ENCODE measurements at regions not wholly inside any gene's neighbourhood (a gene's known extent, or its start where the extent isn't known, plus 50 kb on each side); places are given as distances from the start of the nearest gene placed in this dataset.

DNA sequence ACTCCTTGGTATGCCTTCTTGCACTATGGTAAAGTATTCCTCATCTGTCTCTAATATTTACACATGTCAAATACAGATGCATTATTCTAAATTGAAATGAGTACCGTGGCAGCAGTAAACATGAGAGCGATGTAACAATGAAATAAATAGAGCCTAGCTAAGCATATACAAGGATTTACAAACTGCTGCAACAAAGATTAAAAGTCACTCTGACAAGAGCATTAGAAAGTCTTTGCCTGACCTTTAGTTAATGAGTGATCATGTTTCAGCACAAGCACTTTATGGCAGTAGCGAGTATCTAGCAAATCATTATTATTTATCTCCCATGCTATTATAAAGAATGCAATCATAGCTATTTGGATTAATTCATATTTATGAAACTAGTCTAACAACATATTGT is 547.0 kb upstream of the NDST4 start:
- TF ChIP-seq, protein P1, sequence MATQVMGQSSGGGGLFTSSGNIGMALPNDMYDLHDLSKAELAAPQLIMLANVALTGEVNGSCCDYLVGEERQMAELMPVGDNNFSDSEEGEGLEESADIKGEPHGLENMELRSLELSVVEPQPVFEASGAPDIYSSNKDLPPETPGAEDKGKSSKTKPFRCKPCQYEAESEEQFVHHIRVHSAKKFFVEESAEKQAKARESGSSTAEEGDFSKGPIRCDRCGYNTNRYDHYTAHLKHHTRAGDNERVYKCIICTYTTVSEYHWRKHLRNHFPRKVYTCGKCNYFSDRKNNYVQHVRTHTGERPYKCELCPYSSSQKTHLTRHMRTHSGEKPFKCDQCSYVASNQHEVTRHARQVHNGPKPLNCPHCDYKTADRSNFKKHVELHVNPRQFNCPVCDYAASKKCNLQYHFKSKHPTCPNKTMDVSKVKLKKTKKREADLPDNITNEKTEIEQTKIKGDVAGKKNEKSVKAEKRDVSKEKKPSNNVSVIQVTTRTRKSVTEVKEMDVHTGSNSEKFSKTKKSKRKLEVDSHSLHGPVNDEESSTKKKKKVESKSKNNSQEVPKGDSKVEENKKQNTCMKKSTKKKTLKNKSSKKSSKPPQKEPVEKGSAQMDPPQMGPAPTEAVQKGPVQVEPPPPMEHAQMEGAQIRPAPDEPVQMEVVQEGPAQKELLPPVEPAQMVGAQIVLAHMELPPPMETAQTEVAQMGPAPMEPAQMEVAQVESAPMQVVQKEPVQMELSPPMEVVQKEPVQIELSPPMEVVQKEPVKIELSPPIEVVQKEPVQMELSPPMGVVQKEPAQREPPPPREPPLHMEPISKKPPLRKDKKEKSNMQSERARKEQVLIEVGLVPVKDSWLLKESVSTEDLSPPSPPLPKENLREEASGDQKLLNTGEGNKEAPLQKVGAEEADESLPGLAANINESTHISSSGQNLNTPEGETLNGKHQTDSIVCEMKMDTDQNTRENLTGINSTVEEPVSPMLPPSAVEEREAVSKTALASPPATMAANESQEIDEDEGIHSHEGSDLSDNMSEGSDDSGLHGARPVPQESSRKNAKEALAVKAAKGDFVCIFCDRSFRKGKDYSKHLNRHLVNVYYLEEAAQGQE (IDR thresholded peaks at IDR 0.05; ENCODE audit: low read depth): no peak
- TF ChIP-seq TEAD4 (IDR thresholded peaks at IDR 0.05) (no peak), CREB1 (IDR thresholded peaks at IDR 0.05; ENCODE audit: low read depth) (no peak), FOXM1 (IDR thresholded peaks at IDR 0.05; ENCODE audit: borderline replicate concordance, low read depth) (no peak), TAF1 (IDR thresholded peaks at IDR 0.05; ENCODE audit: low read depth) (no peak), EP300 (IDR thresholded peaks at IDR 0.05; ENCODE audit: borderline replicate concordance) (no peak), ZBTB7A (IDR thresholded peaks at IDR 0.05; ENCODE audit: low read depth) (no peak), TCF12 (IDR thresholded peaks at IDR 0.05; ENCODE audit: low read depth) (no peak), NFIC (IDR thresholded peaks at IDR 0.05) (no peak), RAD21 (IDR thresholded peaks at IDR 0.05; ENCODE audit: low read depth) (no peak), CEBPB (IDR thresholded peaks at IDR 0.05) (no peak), EGR1 (IDR thresholded peaks at IDR 0.05) (no peak)
- TF ChIP-seq, protein P2, sequence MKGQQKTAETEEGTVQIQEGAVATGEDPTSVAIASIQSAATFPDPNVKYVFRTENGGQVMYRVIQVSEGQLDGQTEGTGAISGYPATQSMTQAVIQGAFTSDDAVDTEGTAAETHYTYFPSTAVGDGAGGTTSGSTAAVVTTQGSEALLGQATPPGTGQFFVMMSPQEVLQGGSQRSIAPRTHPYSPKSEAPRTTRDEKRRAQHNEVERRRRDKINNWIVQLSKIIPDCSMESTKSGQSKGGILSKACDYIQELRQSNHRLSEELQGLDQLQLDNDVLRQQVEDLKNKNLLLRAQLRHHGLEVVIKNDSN (IDR thresholded peaks at IDR 0.05): no peak
- TF ChIP-seq, protein P3, sequence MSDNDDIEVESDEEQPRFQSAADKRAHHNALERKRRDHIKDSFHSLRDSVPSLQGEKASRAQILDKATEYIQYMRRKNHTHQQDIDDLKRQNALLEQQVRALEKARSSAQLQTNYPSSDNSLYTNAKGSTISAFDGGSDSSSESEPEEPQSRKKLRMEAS (IDR thresholded peaks at IDR 0.05): no peak

DNA sequence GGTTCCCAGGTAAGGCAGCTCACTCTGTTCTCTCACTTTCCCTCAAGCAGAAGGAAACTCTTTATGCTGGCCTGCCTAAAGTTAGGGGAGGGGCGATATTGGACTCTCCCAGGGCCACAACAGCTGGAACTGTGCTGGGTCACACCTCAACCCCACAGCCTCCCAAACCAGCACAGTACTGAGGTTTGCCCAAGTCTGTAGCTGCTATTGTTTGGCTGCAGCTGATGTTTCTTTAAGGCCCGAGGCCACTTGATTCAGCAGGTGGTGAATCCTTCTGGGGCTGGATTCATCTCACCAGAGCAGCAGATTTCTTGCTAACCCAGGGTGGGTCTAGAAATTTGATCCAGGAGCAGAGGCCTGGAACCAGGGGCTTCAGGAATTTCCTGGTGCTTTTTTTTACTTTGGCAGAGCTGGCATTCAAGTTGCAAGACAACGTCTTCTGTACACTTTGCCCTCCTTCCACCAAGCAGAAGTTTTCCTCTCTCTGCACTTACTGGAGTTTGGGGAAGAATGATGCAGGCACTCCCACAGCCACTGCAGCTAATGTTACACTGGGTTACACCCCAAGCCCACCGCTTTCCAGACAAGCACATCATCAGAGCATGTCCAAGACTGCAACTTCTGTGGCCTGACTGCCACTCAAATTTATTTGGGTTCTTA is 544.7 kb upstream of the NDST4 start:
- TF ChIP-seq CREB1 (IDR thresholded peaks at IDR 0.05; ENCODE audit: low read depth) (no peak), TEAD4 (IDR thresholded peaks at IDR 0.05) (no peak), FOXM1 (IDR thresholded peaks at IDR 0.05; ENCODE audit: borderline replicate concordance, low read depth) (no peak), EP300 (IDR thresholded peaks at IDR 0.05; ENCODE audit: borderline replicate concordance) (no peak), ZBTB7A (IDR thresholded peaks at IDR 0.05; ENCODE audit: low read depth) (no peak), EGR1 (IDR thresholded peaks at IDR 0.05) (no peak), TAF1 (IDR thresholded peaks at IDR 0.05; ENCODE audit: low read depth) (no peak), YY1 (IDR thresholded peaks at IDR 0.05; ENCODE audit: low read depth) (no peak), CEBPB (IDR thresholded peaks at IDR 0.05) (no peak), NFIC (IDR thresholded peaks at IDR 0.05) (no peak), RAD21 (IDR thresholded peaks at IDR 0.05; ENCODE audit: low read depth) (no peak), TCF12 (IDR thresholded peaks at IDR 0.05; ENCODE audit: low read depth) (no peak)
- TF ChIP-seq, protein P2 (IDR thresholded peaks at IDR 0.05): no peak
- TF ChIP-seq, protein P3 (IDR thresholded peaks at IDR 0.05): no peak
- TF ChIP-seq, protein P1 (IDR thresholded peaks at IDR 0.05; ENCODE audit: low read depth): no peak

DNA sequence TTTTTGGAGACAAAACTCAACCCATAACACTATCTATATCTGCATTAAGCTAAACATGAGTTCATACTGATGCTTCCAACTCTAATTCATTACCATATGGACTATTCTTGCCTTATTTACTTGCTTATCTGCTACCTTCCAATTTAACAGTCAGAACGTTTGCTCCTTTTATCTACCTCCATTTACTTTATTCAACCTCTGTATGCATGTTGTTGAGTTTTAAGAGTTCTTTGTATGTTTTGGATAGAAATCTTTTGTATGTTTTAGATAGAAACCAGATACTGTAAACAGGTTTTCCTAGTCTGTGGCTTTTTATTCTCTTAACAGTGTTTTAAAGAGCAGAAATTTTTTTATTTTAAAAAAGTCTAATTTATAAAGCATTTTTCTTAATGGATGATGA is 542.2 kb upstream of the NDST4 start:
- no peak for TF ChIP-seq FOXM1 (IDR thresholded peaks at IDR 0.05; ENCODE audit: borderline replicate concordance, low read depth)
- no peak for TF ChIP-seq NFIC (IDR thresholded peaks at IDR 0.05)
- no peak for TF ChIP-seq TEAD4 (IDR thresholded peaks at IDR 0.05)
- TF ChIP-seq EGR1 (IDR thresholded peaks at IDR 0.05): no peak
- TF ChIP-seq TCF12 (IDR thresholded peaks at IDR 0.05; ENCODE audit: low read depth): no peak
- TF ChIP-seq ZBTB7A (IDR thresholded peaks at IDR 0.05; ENCODE audit: low read depth): no peak
- TF ChIP-seq, protein P2 (IDR thresholded peaks at IDR 0.05): no peak
- TF ChIP-seq YY1 (IDR thresholded peaks at IDR 0.05; ENCODE audit: low read depth): no peak
- TF ChIP-seq, protein P1 (IDR thresholded peaks at IDR 0.05; ENCODE audit: low read depth): no peak
- TF ChIP-seq CEBPB (IDR thresholded peaks at IDR 0.05): no peak
- TF ChIP-seq TAF1 (IDR thresholded peaks at IDR 0.05; ENCODE audit: low read depth): no peak
- TF ChIP-seq, protein P3 (IDR thresholded peaks at IDR 0.05): no peak
- TF ChIP-seq CREB1 (IDR thresholded peaks at IDR 0.05; ENCODE audit: low read depth): no peak
